Dedifferentiated amniotic fluid mesenchymal stem cell (primary cell): ENCODE measurements at regions not wholly inside any gene's neighbourhood (a gene's known extent, or its start where the extent isn't known, plus 50 kb on each side); places are given as distances from the start of the nearest gene placed in this dataset.

Experiments used
- DNase-seq: peaks from one replicate; pipeline ENCODE4 v3.0.0-alpha.2; 2016; ENCODE audit errors: extremely low spot score

GRCh38 chr1:30268923-30269666 is 454.3 kb downstream of the MATN1 start:
- DNase-seq: no peak

- DNase-seq: no peak
These were observed 455.5 kb downstream of the MATN1 start for GRCh38 chr1:30267856-30268255.

GRCh38 chr1:30267046-30267445 is 456.3 kb downstream of the MATN1 start:
- DNase-seq: no peak

- DNase-seq: no peak
These were observed 458.0 kb downstream of the MATN1 start for GRCh38 chr1:30265127-30266070.

GRCh38 chr1:30264672-30265025 is 458.7 kb downstream of the MATN1 start:
- DNase-seq: no peak

- DNase-seq: no peak
These were observed 459.3 kb downstream of the MATN1 start for GRCh38 chr1:30263888-30264671.

GRCh38 chr1:30263405-30263804 is 460.0 kb downstream of the MATN1 start:
- no peak for DNase-seq

GRCh38 chr1:30262158-30262557 is 461.2 kb downstream of the MATN1 start:
- no peak for DNase-seq

GRCh38 chr1:30260318-30260717 is 463.1 kb downstream of the MATN1 start:
- no peak for DNase-seq

- DNase-seq: no peak
These were observed 463.8 kb downstream of the MATN1 start for GRCh38 chr1:30259631-30260030.

GRCh38 chr1:30258876-30259275 is 464.5 kb downstream of the MATN1 start:
- no peak for DNase-seq

GRCh38 chr1:30258471-30258870 is 464.9 kb downstream of the MATN1 start:
- no peak for DNase-seq

- no peak for DNase-seq
These were observed 465.5 kb downstream of the MATN1 start for GRCh38 chr1:30257742-30258380.

- DNase-seq: no peak
These were observed 466.1 kb downstream of the MATN1 start for GRCh38 chr1:30257322-30257721.

- no peak for DNase-seq
These were observed 466.5 kb downstream of the MATN1 start for GRCh38 chr1:30256911-30257310.

GRCh38 chr1:30255111-30255724 is 468.2 kb downstream of the MATN1 start:
- DNase-seq: no peak

GRCh38 chr1:30253807-30254440 is 469.5 kb downstream of the MATN1 start:
- DNase-seq: no peak

GRCh38 chr1:30253361-30253760 is 470.0 kb downstream of the MATN1 start:
- no peak for DNase-seq

- no peak for DNase-seq
These were observed 472.2 kb downstream of the MATN1 start for GRCh38 chr1:30250984-30251850.
